A673 (cell line): ENCODE measurements at regions not wholly inside any gene's neighbourhood (a gene's known extent, or its start where the extent isn't known, plus 50 kb on each side); places are given as distances from the start of the nearest gene placed in this dataset.
"Not testable (repeated sequence)": the region's sequence is repeated elsewhere in the genome, so short reads cannot be mapped to it uniquely, and the experiment has no call there.

Experiments used
- BruUV-seq: library from RNA; stranded (reverse); fragments of 400-500 nt; replicated peaks from 2 replicates; lab custom pipeline; 2021; lab: Mats Ljungman, UMichigan
- CTCF ChIA-PET: fragments of 300-600 bp; sonication (Branson Sonifier 250); formaldehyde crosslinking; loops from one replicate; lab custom pipeline; 2022; ENCODE audit warnings: antibody characterized with exemption; lab: Charles Lee
- POLR2A ChIA-PET: fragments of 300-600 bp; sonication (Branson Sonifier 250); formaldehyde crosslinking; loops from one replicate; lab custom pipeline; 2022; ENCODE audit warnings: antibody characterized with exemption; ENCODE audit not compliant: low non-redundant PET; lab: Charles Lee
- DNase-seq: peaks from one replicate; pipeline ENCODE4 v3.0.0-alpha.2; 2015; ENCODE audit warnings: low spot score
- H3K27ac ChIP-seq: fragments of 200-600 bp; sonication (generic); 2 replicates; pipeline ENCODE4 v1.5.1; 2016; ENCODE audit warnings: mixed run types, low read depth, mild to moderate bottlenecking, mixed read lengths, antibody characterized with exemption, low read length; ENCODE audit not compliant: poor library complexity, severe bottlenecking
- H3K27me3 ChIP-seq: fragments of 200-600 bp; sonication (generic); replicated peaks from 2 replicates; pipeline ENCODE4 v1.6.1; 2017; ENCODE audit warnings: mixed run types, low read depth, mild to moderate bottlenecking, mixed read lengths, antibody characterized with exemption, low read length; ENCODE audit not compliant: insufficient read depth, poor library complexity
- H3K36me3 ChIP-seq: fragments of 200-600 bp; sonication (generic); 2 replicates; pipeline ENCODE4 v1.6.1; 2016; ENCODE audit warnings: mixed run types, mild to moderate bottlenecking, mixed read lengths, antibody characterized with exemption, low read length; ENCODE audit not compliant: insufficient read depth, poor library complexity, severe bottlenecking
- H3K4me1 ChIP-seq: fragments of 200-600 bp; sonication (generic); 2 replicates; pipeline ENCODE4 v1.6.1; 2017; ENCODE audit warnings: mixed run types, mild to moderate bottlenecking, mixed read lengths, antibody characterized with exemption, low read length; ENCODE audit not compliant: insufficient read depth, poor library complexity, severe bottlenecking
- H3K4me3 ChIP-seq: fragments of 200-600 bp; sonication (generic); 2 replicates; pipeline ENCODE4 v1.5.1; 2016; ENCODE audit warnings: low read depth, mixed run types, mild to moderate bottlenecking, mixed read lengths, low read length; ENCODE audit not compliant: poor library complexity, severe bottlenecking
- H3K9me3 ChIP-seq: fragments of 200-600 bp; sonication (generic); 2 replicates; pipeline ENCODE4 v1.6.1; 2016; ENCODE audit warnings: mixed run types, low read depth, mild to moderate bottlenecking, mixed read lengths, antibody characterized with exemption, low read length; ENCODE audit not compliant: poor library complexity, severe bottlenecking
- CTCF ChIP-seq: fragments of 300-800, 200-600 bp; sonication (generic); conservative IDR thresholded peaks from 2 replicates; pipeline ENCODE4 v1.5.1; 2017; ENCODE audit warnings: low read depth, mild to moderate bottlenecking, antibody characterized with exemption, low read length, moderate library complexity, mixed read lengths
- EZH2 ChIP-seq: fragments of 200-600 bp; sonication (generic); IDR thresholded peaks from 2 replicates; pipeline ENCODE4 v1.6.1; 2017; ENCODE audit warnings: borderline replicate concordance, low read depth, mild to moderate bottlenecking, mixed read lengths, antibody characterized with exemption, low read length; ENCODE audit not compliant: poor library complexity, severe bottlenecking
- intact Hi-C: fragments of 100-400 bp; cut with micrococcal nuclease; formaldehyde crosslinking; loops from one replicate; pipeline ENCODE4 v1.10.0; 2022; ENCODE audit not compliant: unreplicated experiment

GRCh38 chr18:32867936-32868335 lies 95.1 kb upstream of the KLHL14 start:
- no peak for DNase-seq
- Histone ChIP-seq H3K4me3 (no peak overlapping the region), H3K4me1 (no peaks in the 10 kb centered on the region), H3K9me3 (no peaks in the 10 kb centered on the region), H3K27ac (no peak overlapping the region), H3K27me3 (no peaks in the 10 kb centered on the region), H3K36me3 (no peaks in the 10 kb centered on the region)
- no TSS peak for BruUV-seq
- no peak for TF ChIP-seq EZH2
- ChIA-PET CTCF (no interaction called here), POLR2A (no interaction called here)
- intact Hi-C loops = no loop called here

GRCh38 chr18:32867330-32867729 lies 94.5 kb upstream of the KLHL14 start:
- no peak for DNase-seq
- Histone ChIP-seq H3K36me3 (no peaks in the 10 kb centered on the region), H3K4me1 (no peaks in the 10 kb centered on the region), H3K9me3 (no peaks in the 10 kb centered on the region), H3K27me3 (no peaks in the 10 kb centered on the region), H3K27ac (no peak overlapping the region), H3K4me3 (no peak overlapping the region)
- no peak for TF ChIP-seq EZH2
- ChIA-PET POLR2A (no interaction called here), CTCF (no interaction called here)
- BruUV-seq = no TSS peak
- intact Hi-C loops = no loop called here

- DNase-seq, H3K27ac ChIP-seq, H3K4me1 ChIP-seq, H3K36me3 ChIP-seq, H3K4me3 ChIP-seq, H3K9me3 ChIP-seq, H3K27me3 ChIP-seq, POLR2A ChIA-PET, CTCF ChIA-PET, intact Hi-C loops, BruUV-seq: not testable (repeated sequence)
Measured at GRCh38 chr18:32862031-32862430, 89.2 kb upstream of the KLHL14 start.

- no peaks in the 10 kb centered on the region for H3K36me3 ChIP-seq
- intact Hi-C loops = no loop called here
- H3K4me1 ChIP-seq = no peaks in the 10 kb centered on the region
- no peaks in the 10 kb centered on the region for H3K27me3 ChIP-seq
- POLR2A ChIA-PET = no interaction called here
- no peaks in the 10 kb centered on the region for H3K9me3 ChIP-seq
- CTCF ChIA-PET = no interaction called here
- no peak overlapping the region for H3K4me3 ChIP-seq
- BruUV-seq = no TSS peak
- no peak overlapping the region for H3K27ac ChIP-seq
- no peak for DNase-seq
- TF ChIP-seq CTCF (no peak), EZH2 (no peak)
Measured at GRCh38 chr18:32851936-32852335, 79.1 kb upstream of the KLHL14 start.
